Loucy (cell line): ENCODE measurements at regions not wholly inside any gene's neighbourhood (a gene's known extent, or its start where the extent isn't known, plus 50 kb on each side); places are given as distances from the start of the nearest gene placed in this dataset.

Source experiments
- EZH2phosphoT487 ChIP-seq: fragments of 200-600 bp; IDR thresholded peaks from 2 replicates; pipeline ENCODE4 v1.6.1; 2018; ENCODE audit warnings: antibody characterized with exemption, mild to moderate bottlenecking, moderate library complexity, borderline replicate concordance
- TF ChIP-seq, protein P1 (sequence below): fragments of 200-600 bp; sonication (generic); conservative IDR thresholded peaks from 2 replicates; pipeline ENCODE4 v1.5.1; 2014; ENCODE audit warnings: mild to moderate bottlenecking, antibody characterized with exemption, low read length

DNA sequence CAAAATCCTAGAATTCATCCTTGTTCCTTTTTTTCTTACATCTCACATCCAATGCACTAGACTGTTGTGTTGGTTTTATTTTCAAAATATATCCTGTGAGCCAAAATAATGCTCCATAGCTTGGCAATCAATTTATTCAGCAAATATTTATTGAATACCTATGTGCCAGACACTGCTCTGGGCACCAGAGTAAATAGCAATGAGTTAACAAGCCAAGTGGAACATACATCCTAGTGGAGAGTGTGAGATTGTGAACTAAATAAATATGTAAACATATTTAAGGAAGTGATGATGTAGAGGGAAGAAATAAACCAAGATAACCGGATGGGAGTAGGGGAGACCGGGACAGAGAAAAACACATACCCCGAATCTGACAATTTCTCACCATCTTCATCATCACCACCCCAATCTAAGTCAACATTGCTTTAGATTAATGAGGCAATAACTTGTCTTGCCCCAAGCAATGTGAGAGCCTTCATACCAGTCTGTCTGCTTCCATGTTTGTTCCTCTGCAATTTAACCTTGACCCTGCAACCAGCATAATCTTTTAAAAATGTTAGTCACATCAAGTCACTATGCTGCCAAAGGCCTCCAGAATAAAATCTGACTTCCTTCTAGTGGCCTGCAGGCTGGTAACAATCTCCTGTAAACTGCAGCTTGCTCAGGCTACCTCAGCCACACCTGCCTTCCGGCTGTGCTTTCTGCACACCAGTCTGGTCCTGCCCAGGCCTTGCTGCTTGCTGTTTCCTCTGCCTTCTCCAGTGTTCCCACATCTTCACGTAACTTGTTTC, 199.2 kb downstream of the DLEU7 start:
- TF ChIP-seq, protein P1, sequence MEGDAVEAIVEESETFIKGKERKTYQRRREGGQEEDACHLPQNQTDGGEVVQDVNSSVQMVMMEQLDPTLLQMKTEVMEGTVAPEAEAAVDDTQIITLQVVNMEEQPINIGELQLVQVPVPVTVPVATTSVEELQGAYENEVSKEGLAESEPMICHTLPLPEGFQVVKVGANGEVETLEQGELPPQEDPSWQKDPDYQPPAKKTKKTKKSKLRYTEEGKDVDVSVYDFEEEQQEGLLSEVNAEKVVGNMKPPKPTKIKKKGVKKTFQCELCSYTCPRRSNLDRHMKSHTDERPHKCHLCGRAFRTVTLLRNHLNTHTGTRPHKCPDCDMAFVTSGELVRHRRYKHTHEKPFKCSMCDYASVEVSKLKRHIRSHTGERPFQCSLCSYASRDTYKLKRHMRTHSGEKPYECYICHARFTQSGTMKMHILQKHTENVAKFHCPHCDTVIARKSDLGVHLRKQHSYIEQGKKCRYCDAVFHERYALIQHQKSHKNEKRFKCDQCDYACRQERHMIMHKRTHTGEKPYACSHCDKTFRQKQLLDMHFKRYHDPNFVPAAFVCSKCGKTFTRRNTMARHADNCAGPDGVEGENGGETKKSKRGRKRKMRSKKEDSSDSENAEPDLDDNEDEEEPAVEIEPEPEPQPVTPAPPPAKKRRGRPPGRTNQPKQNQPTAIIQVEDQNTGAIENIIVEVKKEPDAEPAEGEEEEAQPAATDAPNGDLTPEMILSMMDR, result no peak
- TF ChIP-seq EZH2phosphoT487, result no peak
